ENCODE measurements at regions not wholly inside any gene's neighbourhood (a gene's known extent, or its start where the extent isn't known, plus 50 kb on each side); places are given as distances from the start of the nearest gene placed in this dataset.

- DNase-seq (ENCODE audit: extremely low read depth, low read depth): no peak
- no peak for TF ChIP-seq CTCF (IDR thresholded peaks at IDR 0.05; ENCODE audit: low read depth, low read length)
These were observed 1403.5 kb downstream of the PCDH9 start for GRCh38 chr13:65826657-65827056.

- TF ChIP-seq CTCF (IDR thresholded peaks at IDR 0.05; ENCODE audit: low read depth, low read length): no peak
- DNase-seq (ENCODE audit: extremely low read depth, low read depth): no peak
These were observed 1405.1 kb downstream of the PCDH9 start for GRCh38 chr13:65825039-65825438.

GRCh38 chr13:65808061-65808460, 1422.1 kb downstream of the PCDH9 start:
- no peak for DNase-seq (ENCODE audit: extremely low read depth, low read depth)
- no peak for TF ChIP-seq CTCF (IDR thresholded peaks at IDR 0.05; ENCODE audit: low read depth, low read length)

GRCh38 chr13:65803530-65804392, 1426.4 kb downstream of the PCDH9 start:
- no peak for TF ChIP-seq CTCF (IDR thresholded peaks at IDR 0.05; ENCODE audit: low read depth, low read length)
- no peak for DNase-seq (ENCODE audit: extremely low read depth, low read depth)

- no peak for DNase-seq (ENCODE audit: extremely low read depth, low read depth)
- no peak for TF ChIP-seq CTCF (IDR thresholded peaks at IDR 0.05; ENCODE audit: low read depth, low read length)
These were observed 1440.3 kb downstream of the PCDH9 start for GRCh38 chr13:65789815-65790214.

GRCh38 chr13:65787082-65787481, 1443.1 kb downstream of the PCDH9 start:
- DNase-seq (ENCODE audit: extremely low read depth, low read depth): no peak
- no peak for TF ChIP-seq CTCF (IDR thresholded peaks at IDR 0.05; ENCODE audit: low read depth, low read length)

GRCh38 chr13:65784088-65784816, 1445.9 kb downstream of the PCDH9 start:
- TF ChIP-seq CTCF (IDR thresholded peaks at IDR 0.05; ENCODE audit: low read depth, low read length): no peak
- no peak for DNase-seq (ENCODE audit: extremely low read depth, low read depth)

All from AG09319 (cell line).